C4-2B (cell line): ENCODE measurements at regions not wholly inside any gene's neighbourhood (a gene's known extent, or its start where the extent isn't known, plus 50 kb on each side); places are given as distances from the start of the nearest gene placed in this dataset.

Source experiments
- ZFX ChIP-seq: fragments of 450-650 bp; IDR thresholded peaks from 2 replicates; pipeline ENCODE4 v1.6.1; 2017
- TF ChIP-seq, protein P1 (sequence below): fragments of 450-650 bp; conservative IDR thresholded peaks from 2 replicates; pipeline ENCODE4 v1.5.1; 2017; ENCODE audit warnings: mild to moderate bottlenecking

GRCh38 chr9:115213818-115214334 is 95.9 kb upstream of the TNC start:
- TF ChIP-seq, protein P1, sequence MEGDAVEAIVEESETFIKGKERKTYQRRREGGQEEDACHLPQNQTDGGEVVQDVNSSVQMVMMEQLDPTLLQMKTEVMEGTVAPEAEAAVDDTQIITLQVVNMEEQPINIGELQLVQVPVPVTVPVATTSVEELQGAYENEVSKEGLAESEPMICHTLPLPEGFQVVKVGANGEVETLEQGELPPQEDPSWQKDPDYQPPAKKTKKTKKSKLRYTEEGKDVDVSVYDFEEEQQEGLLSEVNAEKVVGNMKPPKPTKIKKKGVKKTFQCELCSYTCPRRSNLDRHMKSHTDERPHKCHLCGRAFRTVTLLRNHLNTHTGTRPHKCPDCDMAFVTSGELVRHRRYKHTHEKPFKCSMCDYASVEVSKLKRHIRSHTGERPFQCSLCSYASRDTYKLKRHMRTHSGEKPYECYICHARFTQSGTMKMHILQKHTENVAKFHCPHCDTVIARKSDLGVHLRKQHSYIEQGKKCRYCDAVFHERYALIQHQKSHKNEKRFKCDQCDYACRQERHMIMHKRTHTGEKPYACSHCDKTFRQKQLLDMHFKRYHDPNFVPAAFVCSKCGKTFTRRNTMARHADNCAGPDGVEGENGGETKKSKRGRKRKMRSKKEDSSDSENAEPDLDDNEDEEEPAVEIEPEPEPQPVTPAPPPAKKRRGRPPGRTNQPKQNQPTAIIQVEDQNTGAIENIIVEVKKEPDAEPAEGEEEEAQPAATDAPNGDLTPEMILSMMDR: no peak
- TF ChIP-seq ZFX: no peak
